ENCODE measurements at regions not wholly inside any gene's neighbourhood (a gene's known extent, or its start where the extent isn't known, plus 50 kb on each side); places are given as distances from the start of the nearest gene placed in this dataset.

DNA sequence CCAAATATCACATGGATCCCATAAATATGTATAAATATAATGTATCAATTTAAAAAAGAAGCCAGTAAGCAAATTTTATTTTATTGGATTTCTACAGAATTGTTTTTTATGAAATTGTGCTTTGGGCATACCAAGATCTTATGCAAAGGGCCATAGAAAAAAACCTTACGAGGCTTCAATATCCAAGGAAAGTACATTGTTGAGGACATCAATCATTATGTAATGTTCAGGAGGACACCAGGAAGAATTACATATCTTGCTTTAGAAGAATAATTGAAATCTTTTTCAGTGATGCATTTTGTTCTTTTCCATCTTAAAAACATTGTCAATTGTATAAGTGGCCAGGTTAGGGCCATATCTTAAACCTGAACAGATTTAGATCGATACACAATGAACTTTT lies 187.8 kb upstream of the GAS1 start:
- Histone ChIP-seq H3K9me3 (ENCODE audit: control insufficient read depth in 2 of 2, insufficient read depth in 1 of 2, low read depth in 1 of 2, low read length in 1 of 2) (no peaks in the 10 kb centered on the region), H3K36me3 (ENCODE audit: control insufficient read depth in 3 of 3, insufficient read depth in 2 of 3, low read depth in 1 of 3, low read length in 3 of 3) (no peaks in the 10 kb centered on the region), H3K4me3 (ENCODE audit: low read depth in 1 of 3, low read length in 3 of 3) (no peak overlapping the region), H3K27me3 (ENCODE audit: control insufficient read depth in 3 of 3, insufficient read depth in 3 of 3, low read length in 3 of 3) (no peaks in the 10 kb centered on the region), H3K27ac (ENCODE audit: low read depth in 1 of 3, low read length in 2 of 3) (no peak overlapping the region), H3K4me1 (ENCODE audit: control insufficient read depth in 3 of 3, insufficient read depth in 2 of 3, low read depth in 1 of 3, low read length in 2 of 3) (no peaks in the 10 kb centered on the region)
- FAIRE-seq (no peak), DNase-seq (no peak)
- 82 to 94% (median 94%) methylated on average over 2 of the region's 2 CpGs for WGBS, 3 donors

GRCh38 chr9:87137718-87138117 lies 190.4 kb upstream of the GAS1 start:
- 42 to 52% (median 46%) methylated on average over 4 of the region's 4 CpGs for WGBS, 3 donors
- H3K4me1 ChIP-seq (ENCODE audit: control insufficient read depth in 3 of 3, insufficient read depth in 2 of 3, low read depth in 1 of 3, low read length in 2 of 3) = no peaks in the 10 kb centered on the region
- DNase-seq (no peak), FAIRE-seq (no peak)
- no peak overlapping the region for H3K4me3 ChIP-seq (ENCODE audit: low read depth in 1 of 3, low read length in 3 of 3)
- no peaks in the 10 kb centered on the region for H3K36me3 ChIP-seq (ENCODE audit: control insufficient read depth in 3 of 3, insufficient read depth in 2 of 3, low read depth in 1 of 3, low read length in 3 of 3)
- no peak overlapping the region for H3K27ac ChIP-seq (ENCODE audit: low read depth in 1 of 3, low read length in 2 of 3)
- peaks cover 0 to 7% (median 0%) of the 10 kb centered on the region in 3 donors for H3K27me3 ChIP-seq (ENCODE audit: control insufficient read depth in 3 of 3, insufficient read depth in 3 of 3, low read length in 3 of 3)
- H3K9me3 ChIP-seq (ENCODE audit: control insufficient read depth in 2 of 2, insufficient read depth in 1 of 2, low read depth in 1 of 2, low read length in 1 of 2) = no peaks in the 10 kb centered on the region

GRCh38 chr9:87138128-87139040 lies 191.1 kb upstream of the GAS1 start:
- no peaks in the 10 kb centered on the region for H3K4me1 ChIP-seq (ENCODE audit: control insufficient read depth in 3 of 3, insufficient read depth in 2 of 3, low read depth in 1 of 3, low read length in 2 of 3)
- no peaks in the 10 kb centered on the region for H3K9me3 ChIP-seq (ENCODE audit: control insufficient read depth in 2 of 2, insufficient read depth in 1 of 2, low read depth in 1 of 2, low read length in 1 of 2)
- no peak overlapping the region for H3K4me3 ChIP-seq (ENCODE audit: low read depth in 1 of 3, low read length in 3 of 3)
- no peak overlapping the region for H3K27ac ChIP-seq (ENCODE audit: low read depth in 1 of 3, low read length in 2 of 3)
- DNase-seq (no peak), FAIRE-seq (no peak)
- 16 to 35% (median 24%) methylated on average over 1 of the region's 1 CpG for WGBS, 3 donors
- H3K36me3 ChIP-seq (ENCODE audit: control insufficient read depth in 3 of 3, insufficient read depth in 2 of 3, low read depth in 1 of 3, low read length in 3 of 3) = no peaks in the 10 kb centered on the region
- peaks cover 0 to 7% (median 0%) of the 10 kb centered on the region in 3 donors for H3K27me3 ChIP-seq (ENCODE audit: control insufficient read depth in 3 of 3, insufficient read depth in 3 of 3, low read length in 3 of 3)

- WGBS, 3 donors = 74 to 77% (median 75%) methylated on average over 4 of the region's 4 CpGs
- FAIRE-seq = no peak
Measured at GRCh38 chr9:87139099-87139730, 191.9 kb upstream of the GAS1 start.

DNA sequence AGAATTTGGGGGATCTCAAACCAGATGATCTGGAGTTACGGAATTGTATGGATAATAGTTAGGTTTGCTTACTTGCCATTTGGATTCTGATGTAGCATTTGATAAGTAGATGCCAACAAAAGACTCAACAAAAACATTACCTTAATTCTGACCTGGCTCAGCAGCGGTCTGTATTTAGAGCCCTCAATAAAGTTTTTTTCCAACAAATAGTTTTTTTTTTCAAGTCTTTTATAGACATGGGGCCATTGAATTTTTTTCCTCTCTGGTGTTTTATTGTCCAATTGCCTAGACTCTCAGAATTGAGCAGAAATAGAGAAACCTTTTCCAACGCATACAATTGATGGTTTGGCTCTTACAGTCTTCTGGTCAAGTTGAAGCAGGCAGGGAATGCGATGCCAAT lies 192.8 kb upstream of the GAS1 start:
- no peak for DNase-seq
- no peak overlapping the region for H3K4me3 ChIP-seq (ENCODE audit: low read depth in 1 of 3, low read length in 3 of 3)
- no peak for FAIRE-seq
- H3K27ac ChIP-seq (ENCODE audit: low read depth in 1 of 3, low read length in 2 of 3) = no peak overlapping the region
- peaks cover 0 to 7% (median 0%) of the 10 kb centered on the region in 3 donors for H3K27me3 ChIP-seq (ENCODE audit: control insufficient read depth in 3 of 3, insufficient read depth in 3 of 3, low read length in 3 of 3)
- WGBS, 3 donors = 81 to 93% (median 90%) methylated on average over 4 of the region's 4 CpGs
- no peaks in the 10 kb centered on the region for H3K4me1 ChIP-seq (ENCODE audit: control insufficient read depth in 3 of 3, insufficient read depth in 2 of 3, low read depth in 1 of 3, low read length in 2 of 3)
- no peaks in the 10 kb centered on the region for H3K36me3 ChIP-seq (ENCODE audit: control insufficient read depth in 3 of 3, insufficient read depth in 2 of 3, low read depth in 1 of 3, low read length in 3 of 3)
- H3K9me3 ChIP-seq (ENCODE audit: control insufficient read depth in 2 of 2, insufficient read depth in 1 of 2, low read depth in 1 of 2, low read length in 1 of 2) = no peaks in the 10 kb centered on the region

More at GRCh38 chr9:87139099-87139730, 191.9 kb upstream of the GAS1 start:
- no peak for DNase-seq
- Histone ChIP-seq H3K9me3 (ENCODE audit: control insufficient read depth in 2 of 2, insufficient read depth in 1 of 2, low read depth in 1 of 2, low read length in 1 of 2) (no peaks in the 10 kb centered on the region), H3K27ac (ENCODE audit: low read depth in 1 of 3, low read length in 2 of 3) (no peak overlapping the region), H3K4me3 (ENCODE audit: low read depth in 1 of 3, low read length in 3 of 3) (no peak overlapping the region), H3K4me1 (ENCODE audit: control insufficient read depth in 3 of 3, insufficient read depth in 2 of 3, low read depth in 1 of 3, low read length in 2 of 3) (no peaks in the 10 kb centered on the region), H3K27me3 (ENCODE audit: control insufficient read depth in 3 of 3, insufficient read depth in 3 of 3, low read length in 3 of 3) (peaks cover 0 to 7% (median 0%) of the 10 kb centered on the region in 3 donors), H3K36me3 (ENCODE audit: control insufficient read depth in 3 of 3, insufficient read depth in 2 of 3, low read depth in 1 of 3, low read length in 3 of 3) (no peaks in the 10 kb centered on the region)

DNA sequence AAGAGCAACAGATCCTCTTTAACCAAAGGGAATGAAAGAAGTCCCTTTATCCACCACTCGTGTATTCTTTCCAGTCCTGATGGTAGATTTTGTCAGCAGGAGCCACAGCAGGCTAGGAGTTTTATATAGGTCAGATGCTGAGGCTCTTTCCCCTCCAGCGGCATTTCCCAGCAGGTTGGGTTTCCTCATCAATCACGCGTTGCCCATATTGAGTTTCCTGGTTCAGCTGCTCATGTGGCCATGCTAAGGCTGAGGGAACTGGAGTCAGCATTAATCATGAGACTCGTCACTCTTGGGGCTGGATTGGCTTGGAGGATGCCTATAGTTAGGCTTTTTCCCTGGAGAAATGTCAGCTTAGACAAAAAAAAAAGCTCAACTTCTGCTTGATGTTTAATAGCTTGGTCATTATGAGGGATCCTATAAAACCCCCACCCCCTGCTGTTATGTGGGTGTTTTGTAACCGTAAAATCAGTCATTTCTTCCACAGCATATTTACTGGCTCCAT lies 193.4 kb upstream of the GAS1 start:
- no peak for FAIRE-seq
- WGBS, 3 donors = 75 to 84% (median 76%) methylated on average over 6 of the region's 6 CpGs
- no peak overlapping the region for H3K4me3 ChIP-seq (ENCODE audit: low read depth in 1 of 3, low read length in 3 of 3)
- H3K27me3 ChIP-seq (ENCODE audit: control insufficient read depth in 3 of 3, insufficient read depth in 3 of 3, low read length in 3 of 3) = peaks cover 0 to 7% (median 0%) of the 10 kb centered on the region in 3 donors
- no peak overlapping the region for H3K27ac ChIP-seq (ENCODE audit: low read depth in 1 of 3, low read length in 2 of 3)
- no peaks in the 10 kb centered on the region for H3K4me1 ChIP-seq (ENCODE audit: control insufficient read depth in 3 of 3, insufficient read depth in 2 of 3, low read depth in 1 of 3, low read length in 2 of 3)
- no peak for DNase-seq
- no peaks in the 10 kb centered on the region for H3K36me3 ChIP-seq (ENCODE audit: control insufficient read depth in 3 of 3, insufficient read depth in 2 of 3, low read depth in 1 of 3, low read length in 3 of 3)
- H3K9me3 ChIP-seq (ENCODE audit: control insufficient read depth in 2 of 2, insufficient read depth in 1 of 2, low read depth in 1 of 2, low read length in 1 of 2) = no peaks in the 10 kb centered on the region

DNA sequence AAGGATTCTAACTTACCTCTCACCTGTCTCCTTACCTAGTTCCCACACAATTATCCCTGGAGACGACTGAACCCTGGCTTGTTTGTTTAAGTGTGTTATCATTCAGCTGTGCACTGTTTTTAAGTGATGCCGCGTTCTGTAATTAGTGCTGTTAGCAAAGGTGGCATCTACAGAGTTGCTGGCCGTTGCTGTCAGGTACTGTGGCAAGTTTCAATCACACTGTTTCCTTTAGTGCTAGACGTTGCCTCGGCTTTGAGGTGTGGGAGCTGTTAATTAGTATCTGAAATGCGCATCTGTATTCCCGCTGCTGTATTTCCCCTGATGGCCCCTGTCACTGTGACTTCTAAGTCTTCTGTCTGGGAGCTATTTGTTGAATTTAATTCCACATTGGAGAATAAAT lies 193.8 kb upstream of the GAS1 start:
- Histone ChIP-seq H3K27ac (ENCODE audit: low read depth in 1 of 3, low read length in 2 of 3) (no peak overlapping the region), H3K4me1 (ENCODE audit: control insufficient read depth in 3 of 3, insufficient read depth in 2 of 3, low read depth in 1 of 3, low read length in 2 of 3) (no peaks in the 10 kb centered on the region), H3K27me3 (ENCODE audit: control insufficient read depth in 3 of 3, insufficient read depth in 3 of 3, low read length in 3 of 3) (peaks cover 0 to 7% (median 0%) of the 10 kb centered on the region in 3 donors), H3K4me3 (ENCODE audit: low read depth in 1 of 3, low read length in 3 of 3) (no peak overlapping the region), H3K36me3 (ENCODE audit: control insufficient read depth in 3 of 3, insufficient read depth in 2 of 3, low read depth in 1 of 3, low read length in 3 of 3) (no peaks in the 10 kb centered on the region), H3K9me3 (ENCODE audit: control insufficient read depth in 2 of 2, insufficient read depth in 1 of 2, low read depth in 1 of 2, low read length in 1 of 2) (no peaks in the 10 kb centered on the region)
- DNase-seq (no peak), FAIRE-seq (no peak)
- 28 to 59% (median 40%) methylated on average over 8 of the region's 8 CpGs for WGBS, 3 donors

DNA sequence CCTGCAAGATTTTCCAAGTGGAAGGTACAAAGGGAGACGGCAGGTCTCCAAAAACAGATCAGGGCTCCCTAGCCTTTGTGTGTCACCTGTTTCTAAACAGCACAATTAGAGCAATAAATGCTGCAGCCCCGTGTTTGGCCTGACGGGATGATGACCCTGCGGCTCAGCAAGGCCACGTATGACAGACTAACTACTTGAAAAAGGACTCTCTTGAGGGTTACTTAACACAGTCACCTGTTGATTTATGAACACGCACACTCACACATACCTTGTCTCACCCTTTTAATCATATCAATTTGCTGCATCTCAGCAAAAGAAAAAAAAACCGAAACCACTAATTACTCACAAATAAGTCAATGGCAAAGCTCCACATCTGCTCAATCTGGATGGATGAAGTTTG lies 199.6 kb upstream of the GAS1 start:
- no peak for FAIRE-seq

More for the DNA sequence above, 199.6 kb upstream of the GAS1 start:
- Histone ChIP-seq H3K4me3 (ENCODE audit: low read depth in 1 of 3, low read length in 3 of 3) (no peak overlapping the region), H3K36me3 (ENCODE audit: control insufficient read depth in 3 of 3, insufficient read depth in 2 of 3, low read depth in 1 of 3, low read length in 3 of 3) (no peaks in the 10 kb centered on the region), H3K9me3 (ENCODE audit: control insufficient read depth in 2 of 2, insufficient read depth in 1 of 2, low read depth in 1 of 2, low read length in 1 of 2) (no peaks in the 10 kb centered on the region), H3K4me1 (ENCODE audit: control insufficient read depth in 3 of 3, insufficient read depth in 2 of 3, low read depth in 1 of 3, low read length in 2 of 3) (no peaks in the 10 kb centered on the region), H3K27ac (ENCODE audit: low read depth in 1 of 3, low read length in 2 of 3) (no peak overlapping the region), H3K27me3 (ENCODE audit: control insufficient read depth in 3 of 3, insufficient read depth in 3 of 3, low read length in 3 of 3) (peaks cover 0 to 5% (median 0%) of the 10 kb centered on the region in 3 donors)
- no peak for DNase-seq
- WGBS, 3 donors = 47 to 76% (median 57%) methylated on average over 7 of the region's 7 CpGs

Measured in small intestine (tissue), 7 donors.